HL-60 (cell line): ENCODE measurements at regions not wholly inside any gene's neighbourhood (a gene's known extent, or its start where the extent isn't known, plus 50 kb on each side); places are given as distances from the start of the nearest gene placed in this dataset.

ENCODE experiments used
- CTCF ChIP-seq: IDR thresholded peaks from one replicate; pipeline ENCODE4 v1.5.1; 2011; ENCODE audit warnings: low read length, control low read depth, inconsistent platforms; ENCODE audit not compliant: insufficient read depth
- GABPA ChIP-seq: IDR thresholded peaks from 2 replicates; pipeline ENCODE4 v1.6.1; 2012; ENCODE audit warnings: low read depth
- TF ChIP-seq, protein P1 (sequence below): IDR thresholded peaks from 2 replicates; pipeline ENCODE4 v1.6.1; 2012; ENCODE audit warnings: low read depth; ENCODE audit not compliant: insufficient replicate concordance

GRCh38 chr3:111321786-111322185 is 220.2 kb upstream of the CD96 start:
- TF ChIP-seq CTCF (no peak), GABPA (no peak)
- TF ChIP-seq, protein P1, sequence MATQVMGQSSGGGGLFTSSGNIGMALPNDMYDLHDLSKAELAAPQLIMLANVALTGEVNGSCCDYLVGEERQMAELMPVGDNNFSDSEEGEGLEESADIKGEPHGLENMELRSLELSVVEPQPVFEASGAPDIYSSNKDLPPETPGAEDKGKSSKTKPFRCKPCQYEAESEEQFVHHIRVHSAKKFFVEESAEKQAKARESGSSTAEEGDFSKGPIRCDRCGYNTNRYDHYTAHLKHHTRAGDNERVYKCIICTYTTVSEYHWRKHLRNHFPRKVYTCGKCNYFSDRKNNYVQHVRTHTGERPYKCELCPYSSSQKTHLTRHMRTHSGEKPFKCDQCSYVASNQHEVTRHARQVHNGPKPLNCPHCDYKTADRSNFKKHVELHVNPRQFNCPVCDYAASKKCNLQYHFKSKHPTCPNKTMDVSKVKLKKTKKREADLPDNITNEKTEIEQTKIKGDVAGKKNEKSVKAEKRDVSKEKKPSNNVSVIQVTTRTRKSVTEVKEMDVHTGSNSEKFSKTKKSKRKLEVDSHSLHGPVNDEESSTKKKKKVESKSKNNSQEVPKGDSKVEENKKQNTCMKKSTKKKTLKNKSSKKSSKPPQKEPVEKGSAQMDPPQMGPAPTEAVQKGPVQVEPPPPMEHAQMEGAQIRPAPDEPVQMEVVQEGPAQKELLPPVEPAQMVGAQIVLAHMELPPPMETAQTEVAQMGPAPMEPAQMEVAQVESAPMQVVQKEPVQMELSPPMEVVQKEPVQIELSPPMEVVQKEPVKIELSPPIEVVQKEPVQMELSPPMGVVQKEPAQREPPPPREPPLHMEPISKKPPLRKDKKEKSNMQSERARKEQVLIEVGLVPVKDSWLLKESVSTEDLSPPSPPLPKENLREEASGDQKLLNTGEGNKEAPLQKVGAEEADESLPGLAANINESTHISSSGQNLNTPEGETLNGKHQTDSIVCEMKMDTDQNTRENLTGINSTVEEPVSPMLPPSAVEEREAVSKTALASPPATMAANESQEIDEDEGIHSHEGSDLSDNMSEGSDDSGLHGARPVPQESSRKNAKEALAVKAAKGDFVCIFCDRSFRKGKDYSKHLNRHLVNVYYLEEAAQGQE, result no peak
